22Rv1 (cell line): ENCODE measurements at regions not wholly inside any gene's neighbourhood (a gene's known extent, or its start where the extent isn't known, plus 50 kb on each side); places are given as distances from the start of the nearest gene placed in this dataset.

Experiments used
- H3K27ac ChIP-seq: fragments of 450-650 bp; 2 replicates; pipeline ENCODE4 v1.5.1; 2017
- CTCF ChIP-seq: fragments of 450-650 bp; IDR thresholded peaks from 2 replicates; pipeline ENCODE4 v1.5.1; 2017; ENCODE audit warnings: mild to moderate bottlenecking
- ZFX ChIP-seq: fragments of 450-650 bp; IDR thresholded peaks from 2 replicates; pipeline ENCODE4 v1.6.1; 2017; ENCODE audit warnings: antibody characterized with exemption, borderline replicate concordance

- TF ChIP-seq ZFX (no peak), CTCF (no peak)
- no peak overlapping the region for H3K27ac ChIP-seq
These were observed 199.2 kb downstream of the KIF20B start for GRCh38 chr10:89900554-89900953.

GRCh38 chr10:89901895-89902294 is 200.5 kb downstream of the KIF20B start:
- H3K27ac ChIP-seq = no peak overlapping the region
- TF ChIP-seq CTCF = no peak
- TF ChIP-seq ZFX = no peak

GRCh38 chr10:89904755-89905154 is 203.4 kb downstream of the KIF20B start:
- H3K27ac ChIP-seq = no peak overlapping the region
- TF ChIP-seq CTCF (no peak), ZFX (no peak)

- TF ChIP-seq ZFX (no peak), CTCF (no peak)
- no peak overlapping the region for H3K27ac ChIP-seq
These were observed 208.4 kb downstream of the KIF20B start for GRCh38 chr10:89909752-89910151.

GRCh38 chr10:89915021-89915420 is 213.6 kb downstream of the KIF20B start:
- TF ChIP-seq ZFX = no peak
- TF ChIP-seq CTCF = no peak
- H3K27ac ChIP-seq = no peak overlapping the region

GRCh38 chr10:89915968-89916367 is 214.6 kb downstream of the KIF20B start:
- H3K27ac ChIP-seq = no peak overlapping the region
- TF ChIP-seq CTCF = no peak

GRCh38 chr10:89916468-89917215 is 215.3 kb downstream of the KIF20B start:
- TF ChIP-seq CTCF = no peak
- no peak for TF ChIP-seq ZFX
- no peak overlapping the region for H3K27ac ChIP-seq
